ENCODE measurements at regions not wholly inside any gene's neighbourhood (a gene's known extent, or its start where the extent isn't known, plus 50 kb on each side); places are given as distances from the start of the nearest gene placed in this dataset.

GRCh38 chr4:108313546-108314339 is 145.0 kb upstream of the LEF1 start:
- DNase-seq (ENCODE audit: low read depth) = no peak

GRCh38 chr4:108311313-108311712 is 142.6 kb upstream of the LEF1 start:
- no peak for DNase-seq (ENCODE audit: low read depth)
- no peak overlapping the region for H3K4me3 ChIP-seq (ENCODE audit: low read depth, low read length)
- no peak for TF ChIP-seq CTCF (IDR thresholded peaks at IDR 0.05; ENCODE audit: insufficient read depth, low read depth, low read length, missing control alignments)

More at GRCh38 chr4:108313546-108314339, 145.0 kb upstream of the LEF1 start:
- no peak for TF ChIP-seq CTCF (IDR thresholded peaks at IDR 0.05; ENCODE audit: insufficient read depth, low read depth, low read length, missing control alignments)
- H3K4me3 ChIP-seq (ENCODE audit: low read depth, low read length) = no peak overlapping the region

GRCh38 chr4:108303488-108304177 is 134.9 kb upstream of the LEF1 start:
- no peak for TF ChIP-seq CTCF (IDR thresholded peaks at IDR 0.05; ENCODE audit: insufficient read depth, low read depth, low read length, missing control alignments)
- no peak for DNase-seq (ENCODE audit: low read depth)
- no peak overlapping the region for H3K4me3 ChIP-seq (ENCODE audit: low read depth, low read length)

- no peak for TF ChIP-seq CTCF (IDR thresholded peaks at IDR 0.05; ENCODE audit: insufficient read depth, low read depth, low read length, missing control alignments)
- no peak overlapping the region for H3K4me3 ChIP-seq (ENCODE audit: low read depth, low read length)
- DNase-seq (ENCODE audit: low read depth) = no peak
Observed at GRCh38 chr4:108301545-108302251, 133.0 kb upstream of the LEF1 start.

GRCh38 chr4:108297605-108298004 is 128.9 kb upstream of the LEF1 start:
- no peak for TF ChIP-seq CTCF (IDR thresholded peaks at IDR 0.05; ENCODE audit: insufficient read depth, low read depth, low read length, missing control alignments)
- H3K4me3 ChIP-seq (ENCODE audit: low read depth, low read length) = no peak overlapping the region
- DNase-seq (ENCODE audit: low read depth) = no peak

- DNase-seq (ENCODE audit: low read depth) = no peak
- no peak for TF ChIP-seq CTCF (IDR thresholded peaks at IDR 0.05; ENCODE audit: insufficient read depth, low read depth, low read length, missing control alignments)
- H3K4me3 ChIP-seq (ENCODE audit: low read depth, low read length) = no peak overlapping the region
Observed at GRCh38 chr4:108292229-108292628, 123.5 kb upstream of the LEF1 start.

Measured in GM12865 (cell line).